ENCODE measurements at regions not wholly inside any gene's neighbourhood (a gene's known extent, or its start where the extent isn't known, plus 50 kb on each side); places are given as distances from the start of the nearest gene placed in this dataset.

DNA sequence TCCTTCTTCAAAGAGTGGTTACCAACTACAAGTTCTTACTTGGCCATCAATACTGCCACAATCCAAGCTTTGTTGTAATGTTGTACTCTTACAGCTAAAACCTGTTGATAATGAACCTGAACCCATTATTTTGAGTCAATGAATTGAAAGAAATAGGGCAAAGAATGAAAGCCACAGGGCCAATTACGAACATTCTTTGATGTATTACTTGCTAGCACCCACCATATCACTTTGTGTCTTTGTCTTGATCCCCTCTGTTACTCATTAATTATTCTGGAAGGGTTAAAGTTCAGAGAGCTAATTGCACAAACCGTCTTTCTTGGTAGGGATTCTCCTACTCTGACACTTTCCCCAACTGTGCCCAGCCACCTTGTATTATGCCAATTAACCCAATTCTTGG, 53.2 kb upstream of the TFEC start:
- TF ChIP-seq, protein P1, sequence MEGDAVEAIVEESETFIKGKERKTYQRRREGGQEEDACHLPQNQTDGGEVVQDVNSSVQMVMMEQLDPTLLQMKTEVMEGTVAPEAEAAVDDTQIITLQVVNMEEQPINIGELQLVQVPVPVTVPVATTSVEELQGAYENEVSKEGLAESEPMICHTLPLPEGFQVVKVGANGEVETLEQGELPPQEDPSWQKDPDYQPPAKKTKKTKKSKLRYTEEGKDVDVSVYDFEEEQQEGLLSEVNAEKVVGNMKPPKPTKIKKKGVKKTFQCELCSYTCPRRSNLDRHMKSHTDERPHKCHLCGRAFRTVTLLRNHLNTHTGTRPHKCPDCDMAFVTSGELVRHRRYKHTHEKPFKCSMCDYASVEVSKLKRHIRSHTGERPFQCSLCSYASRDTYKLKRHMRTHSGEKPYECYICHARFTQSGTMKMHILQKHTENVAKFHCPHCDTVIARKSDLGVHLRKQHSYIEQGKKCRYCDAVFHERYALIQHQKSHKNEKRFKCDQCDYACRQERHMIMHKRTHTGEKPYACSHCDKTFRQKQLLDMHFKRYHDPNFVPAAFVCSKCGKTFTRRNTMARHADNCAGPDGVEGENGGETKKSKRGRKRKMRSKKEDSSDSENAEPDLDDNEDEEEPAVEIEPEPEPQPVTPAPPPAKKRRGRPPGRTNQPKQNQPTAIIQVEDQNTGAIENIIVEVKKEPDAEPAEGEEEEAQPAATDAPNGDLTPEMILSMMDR (IDR thresholded peaks at IDR 0.05; ENCODE audit: low read depth, low read length, missing control alignments), result no peak
- no peak for DNase-seq (ENCODE audit: low read depth)
- no peak overlapping the region for H3K4me3 ChIP-seq (ENCODE audit: low read depth, low read length)

GRCh38 chr7:116086547-116087045, 56.0 kb upstream of the TFEC start:
- no peak overlapping the region for H3K4me3 ChIP-seq (ENCODE audit: low read depth, low read length)
- TF ChIP-seq, protein P1 (IDR thresholded peaks at IDR 0.05; ENCODE audit: low read depth, low read length, missing control alignments), result no peak
- DNase-seq (ENCODE audit: low read depth), result no peak

DNA sequence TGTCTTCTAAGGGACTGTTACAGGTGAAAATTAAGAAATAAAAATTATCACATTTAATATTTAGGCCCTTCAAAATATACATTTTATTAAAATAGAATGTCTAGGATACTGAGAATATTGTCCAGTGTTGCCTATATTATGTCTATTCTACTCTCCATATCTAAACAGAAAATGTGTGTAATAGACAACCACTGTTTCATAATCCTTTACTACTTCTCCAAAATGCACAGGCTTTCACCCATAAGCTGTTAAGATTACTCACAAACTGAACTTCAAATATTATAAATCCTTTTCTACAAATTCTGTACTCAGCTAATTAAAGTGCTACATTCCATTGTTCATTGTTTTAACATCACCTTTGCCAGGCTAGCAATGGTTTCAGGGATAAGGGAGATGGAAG, 56.7 kb upstream of the TFEC start:
- DNase-seq (ENCODE audit: low read depth), result no peak
- TF ChIP-seq, protein P1 (IDR thresholded peaks at IDR 0.05; ENCODE audit: low read depth, low read length, missing control alignments), result no peak
- no peak overlapping the region for H3K4me3 ChIP-seq (ENCODE audit: low read depth, low read length)

- no peak for DNase-seq (ENCODE audit: low read depth)
- TF ChIP-seq, protein P1 (IDR thresholded peaks at IDR 0.05; ENCODE audit: low read depth, low read length, missing control alignments), result no peak
- H3K4me3 ChIP-seq (ENCODE audit: low read depth, low read length), result no peak overlapping the region
These were observed 57.4 kb upstream of the TFEC start for GRCh38 chr7:116087984-116088383.

- no peak for DNase-seq (ENCODE audit: low read depth)
- TF ChIP-seq, protein P1 (IDR thresholded peaks at IDR 0.05; ENCODE audit: low read depth, low read length, missing control alignments), result no peak
- H3K4me3 ChIP-seq (ENCODE audit: low read depth, low read length), result no peak overlapping the region
These were observed 58.7 kb upstream of the TFEC start for GRCh38 chr7:116089293-116089692.

DNA sequence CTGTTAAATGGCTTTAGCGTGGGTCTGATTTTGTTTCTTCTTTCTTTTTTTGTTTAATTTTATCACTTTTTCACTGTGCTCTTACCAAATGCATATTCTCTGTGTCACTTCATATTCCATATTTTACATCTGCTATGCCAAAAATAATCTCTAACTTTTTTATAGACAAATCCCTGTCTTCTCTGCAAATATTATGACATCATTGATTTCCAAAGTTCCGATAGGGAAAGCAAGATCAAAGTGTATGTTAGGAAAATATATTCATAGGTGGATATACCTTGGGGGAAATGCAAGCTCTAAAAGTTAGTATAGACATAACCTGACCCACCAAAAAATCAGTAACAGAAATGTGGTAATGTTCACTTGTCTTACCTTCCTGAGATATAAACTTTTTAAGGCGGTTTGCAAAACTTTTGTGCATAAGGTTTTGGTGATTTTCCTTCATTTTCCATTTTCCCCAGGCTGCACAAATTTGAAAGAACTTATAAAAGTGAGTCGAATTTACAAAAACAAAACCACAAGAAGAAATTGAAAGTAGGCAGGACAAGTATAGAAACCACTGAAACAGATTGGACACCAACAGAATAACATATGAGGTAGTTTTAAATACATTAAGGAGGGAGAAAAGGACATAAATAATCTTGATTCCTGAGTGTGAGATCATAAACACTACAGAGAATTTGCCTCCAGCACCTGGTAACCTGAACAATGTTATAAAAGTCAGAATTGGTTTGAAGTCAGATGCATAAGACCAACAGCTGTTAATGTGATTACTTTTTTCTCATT, 63.1 kb upstream of the TFEC start:
- no peak overlapping the region for H3K4me3 ChIP-seq (ENCODE audit: low read depth, low read length)
- TF ChIP-seq, protein P1 (IDR thresholded peaks at IDR 0.05; ENCODE audit: low read depth, low read length, missing control alignments), result no peak
- DNase-seq (ENCODE audit: low read depth), result no peak

DNA sequence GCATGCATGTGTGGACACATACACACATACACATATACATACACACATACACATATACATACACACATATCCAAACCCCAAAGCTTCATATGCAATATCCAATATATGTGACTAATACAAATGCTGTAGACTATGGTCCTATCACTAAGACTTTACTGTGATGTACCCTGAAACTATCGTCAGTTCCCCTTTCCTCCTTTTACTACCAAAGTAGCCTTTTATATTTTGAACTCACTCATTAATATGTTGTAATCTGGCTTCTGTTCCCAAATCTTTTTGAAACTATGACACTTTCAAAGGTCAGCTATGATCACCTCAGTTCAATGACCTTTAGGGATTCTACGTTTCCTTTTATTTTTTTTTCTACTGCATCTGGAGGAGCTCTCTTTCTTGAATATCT, 64.8 kb upstream of the TFEC start:
- H3K4me3 ChIP-seq (ENCODE audit: low read depth, low read length), result no peak overlapping the region
- TF ChIP-seq, protein P1 (IDR thresholded peaks at IDR 0.05; ENCODE audit: low read depth, low read length, missing control alignments), result no peak
- no peak for DNase-seq (ENCODE audit: low read depth)
